ENCODE measurements at regions not wholly inside any gene's neighbourhood (a gene's known extent, or its start where the extent isn't known, plus 50 kb on each side); places are given as distances from the start of the nearest gene placed in this dataset.

- CTCF ChIA-PET = no interaction called here
- peaks cover 15 to 27% (median 17%) of the 10 kb centered on the region in 11 donors for H3K9me3 Mint-ChIP-seq
- peaks cover 7 to 14% (median 13%) of the 10 kb centered on the region in 7 donors for H3K4me1 Mint-ChIP-seq
- peaks cover 0 to 6% (median 2%) of the 10 kb centered on the region in 3 experiments for H3K9me3 ChIP-seq (ENCODE audit: control insufficient read depth in 2 of 3, low read length in 3 of 3)
- peaks cover 3 to 16% (median 12%) of the 10 kb centered on the region in 5 donors for H3K36me3 Mint-ChIP-seq
- no peak for DNase-seq
- no peaks in the 10 kb centered on the region for H3K27me3 ChIP-seq (ENCODE audit: control insufficient read depth in 2 of 2, insufficient read depth in 2 of 2, low read length in 2 of 2)
- H3K27ac Mint-ChIP-seq = no peak overlapping the region
- POLR2A ChIA-PET = no interaction called here
- H3K4me3 Mint-ChIP-seq = no peak overlapping the region
- no peaks in the 10 kb centered on the region for H3K4me1 ChIP-seq (ENCODE audit: control insufficient read depth in 2 of 2, insufficient read depth in 2 of 2, low read length in 2 of 2)
- peaks cover 0 to 24% (median 0%) of the 10 kb centered on the region in 5 donors for H3K27me3 Mint-ChIP-seq
- no peak for ATAC-seq
- H3K4me3 ChIP-seq (ENCODE audit: low read length) = no peak overlapping the region
- intact Hi-C loops (cut with micrococcal nuclease) = no loop called here
- no peaks in the 10 kb centered on the region for H3K36me3 ChIP-seq (ENCODE audit: control insufficient read depth in 2 of 3, insufficient read depth in 3 of 3, low read length in 3 of 3)
- H3K27ac ChIP-seq (ENCODE audit: low read depth, low read length) = no peak overlapping the region
These were observed 129.4 kb upstream of the TLE3 start for GRCh38 chr15:70227147-70227546.

- no peak for DNase-seq
- Mint-ChIP-seq H3K4me3 (no peak overlapping the region), H3K36me3 (peaks cover 3 to 11% (median 6%) of the 10 kb centered on the region in 5 donors), H3K9me3 (peaks cover 9 to 20% (median 14%) of the 10 kb centered on the region in 11 donors), H3K4me1 (peaks cover 7 to 14% (median 13%) of the 10 kb centered on the region in 7 donors), H3K27ac (no peak overlapping the region), H3K27me3 (peaks cover 0 to 20% (median 0%) of the 10 kb centered on the region in 5 donors)
- POLR2A ChIA-PET = no interaction called here
- no peak overlapping the region for H3K4me3 ChIP-seq (ENCODE audit: low read length)
- intact Hi-C loops (cut with micrococcal nuclease) = no loop called here
- H3K4me1 ChIP-seq (ENCODE audit: control insufficient read depth in 2 of 2, insufficient read depth in 2 of 2, low read length in 2 of 2) = no peaks in the 10 kb centered on the region
- no peaks in the 10 kb centered on the region for H3K27me3 ChIP-seq (ENCODE audit: control insufficient read depth in 2 of 2, insufficient read depth in 2 of 2, low read length in 2 of 2)
- CTCF ChIA-PET = no interaction called here
- H3K36me3 ChIP-seq (ENCODE audit: control insufficient read depth in 2 of 3, insufficient read depth in 3 of 3, low read length in 3 of 3) = no peaks in the 10 kb centered on the region
- no peak for ATAC-seq
- no peak overlapping the region for H3K27ac ChIP-seq (ENCODE audit: low read depth, low read length)
- H3K9me3 ChIP-seq (ENCODE audit: control insufficient read depth in 2 of 3, low read length in 3 of 3) = peaks cover 0 to 2% (median under 1%) of the 10 kb centered on the region in 3 experiments
These were observed 128.7 kb upstream of the TLE3 start for GRCh38 chr15:70226337-70226980.

- no peak overlapping the region for H3K4me3 Mint-ChIP-seq
- intact Hi-C loops (cut with micrococcal nuclease) = no loop called here
- no peaks in the 10 kb centered on the region for H3K36me3 ChIP-seq (ENCODE audit: control insufficient read depth in 2 of 3, insufficient read depth in 3 of 3, low read length in 3 of 3)
- CTCF ChIA-PET = no interaction called here
- H3K36me3 Mint-ChIP-seq = peaks cover 3 to 10% (median 5%) of the 10 kb centered on the region in 5 donors
- H3K4me3 ChIP-seq (ENCODE audit: low read length) = no peak overlapping the region
- no peak overlapping the region for H3K27ac ChIP-seq (ENCODE audit: low read depth, low read length)
- peaks cover 0 to 21% (median 0%) of the 10 kb centered on the region in 5 donors for H3K27me3 Mint-ChIP-seq
- ATAC-seq = no peak
- POLR2A ChIA-PET = no interaction called here
- peaks cover 6 to 16% (median 10%) of the 10 kb centered on the region in 11 donors for H3K9me3 Mint-ChIP-seq
- H3K4me1 Mint-ChIP-seq = peaks cover 7 to 14% (median 13%) of the 10 kb centered on the region in 7 donors
- no peaks in the 10 kb centered on the region for H3K4me1 ChIP-seq (ENCODE audit: control insufficient read depth in 2 of 2, insufficient read depth in 2 of 2, low read length in 2 of 2)
- no peak for DNase-seq
- no peaks in the 10 kb centered on the region for H3K27me3 ChIP-seq (ENCODE audit: control insufficient read depth in 2 of 2, insufficient read depth in 2 of 2, low read length in 2 of 2)
- H3K27ac Mint-ChIP-seq = no peak overlapping the region
- H3K9me3 ChIP-seq (ENCODE audit: control insufficient read depth in 2 of 3, low read length in 3 of 3) = no peaks in the 10 kb centered on the region
These were observed 127.7 kb upstream of the TLE3 start for GRCh38 chr15:70225416-70225815.

GRCh38 chr15:70222606-70223005, 124.9 kb upstream of the TLE3 start:
- H3K27ac Mint-ChIP-seq = no peak overlapping the region
- no peaks in the 10 kb centered on the region for H3K4me1 ChIP-seq (ENCODE audit: control insufficient read depth in 2 of 2, insufficient read depth in 2 of 2, low read length in 2 of 2)
- ATAC-seq = no peak
- ChIA-PET POLR2A (no interaction called here), CTCF (no interaction called here)
- H3K27ac ChIP-seq (ENCODE audit: low read depth, low read length) = no peak overlapping the region
- H3K36me3 ChIP-seq (ENCODE audit: control insufficient read depth in 2 of 3, insufficient read depth in 3 of 3, low read length in 3 of 3) = no peaks in the 10 kb centered on the region
- intact Hi-C loops (cut with micrococcal nuclease) = no loop called here
- no peaks in the 10 kb centered on the region for H3K27me3 ChIP-seq (ENCODE audit: control insufficient read depth in 2 of 2, insufficient read depth in 2 of 2, low read length in 2 of 2)
- no peaks in the 10 kb centered on the region for H3K36me3 Mint-ChIP-seq
- DNase-seq = no peak
- peaks cover 7 to 14% (median 13%) of the 10 kb centered on the region in 7 donors for H3K4me1 Mint-ChIP-seq
- no peaks in the 10 kb centered on the region for H3K9me3 ChIP-seq (ENCODE audit: control insufficient read depth in 2 of 3, low read length in 3 of 3)
- H3K4me3 ChIP-seq (ENCODE audit: low read length) = no peak overlapping the region
- peak overlapping the region in 2 of 10 donors; percentile 57 to 60 for H3K4me3 Mint-ChIP-seq
- peaks cover 0 to 27% (median 0%) of the 10 kb centered on the region in 5 donors for H3K27me3 Mint-ChIP-seq
- H3K9me3 Mint-ChIP-seq = no peaks in the 10 kb centered on the region

- peaks cover 7 to 14% (median 13%) of the 10 kb centered on the region in 7 donors for H3K4me1 Mint-ChIP-seq
- no peaks in the 10 kb centered on the region for H3K27me3 ChIP-seq (ENCODE audit: control insufficient read depth in 2 of 2, insufficient read depth in 2 of 2, low read length in 2 of 2)
- no peaks in the 10 kb centered on the region for H3K9me3 Mint-ChIP-seq
- no peaks in the 10 kb centered on the region for H3K36me3 ChIP-seq (ENCODE audit: control insufficient read depth in 2 of 3, insufficient read depth in 3 of 3, low read length in 3 of 3)
- H3K9me3 ChIP-seq (ENCODE audit: control insufficient read depth in 2 of 3, low read length in 3 of 3) = no peaks in the 10 kb centered on the region
- H3K27ac Mint-ChIP-seq = no peak overlapping the region
- DNase-seq (no peak), ATAC-seq (no peak)
- intact Hi-C loops (cut with micrococcal nuclease) = no loop called here
- ChIA-PET POLR2A (no interaction called here), CTCF (interaction anchor here (0.6 to 0.8 kb wide), 2 partner anchors 358 to 363 kb away, joined by 3 read pairs; no protein-coding TSS in a partner anchor)
- no peak overlapping the region for H3K4me3 ChIP-seq (ENCODE audit: low read length)
- no peaks in the 10 kb centered on the region for H3K4me1 ChIP-seq (ENCODE audit: control insufficient read depth in 2 of 2, insufficient read depth in 2 of 2, low read length in 2 of 2)
- no peaks in the 10 kb centered on the region for H3K36me3 Mint-ChIP-seq
- peaks cover 0 to 28% (median 0%) of the 10 kb centered on the region in 5 donors for H3K27me3 Mint-ChIP-seq
- no peak overlapping the region for H3K27ac ChIP-seq (ENCODE audit: low read depth, low read length)
- no peak overlapping the region for H3K4me3 Mint-ChIP-seq
These were observed 122.9 kb upstream of the TLE3 start for GRCh38 chr15:70220490-70221096.

GRCh38 chr15:70219966-70220365, 122.2 kb upstream of the TLE3 start:
- ATAC-seq (no peak), DNase-seq (no peak)
- Mint-ChIP-seq H3K4me1 (peaks cover 7 to 14% (median 13%) of the 10 kb centered on the region in 7 donors), H3K9me3 (no peaks in the 10 kb centered on the region), H3K27me3 (peaks cover 0 to 23% (median 0%) of the 10 kb centered on the region in 5 donors), H3K36me3 (no peaks in the 10 kb centered on the region), H3K4me3 (no peak overlapping the region), H3K27ac (no peak overlapping the region)
- Histone ChIP-seq H3K36me3 (ENCODE audit: control insufficient read depth in 2 of 3, insufficient read depth in 3 of 3, low read length in 3 of 3) (no peaks in the 10 kb centered on the region), H3K27me3 (ENCODE audit: control insufficient read depth in 2 of 2, insufficient read depth in 2 of 2, low read length in 2 of 2) (no peaks in the 10 kb centered on the region), H3K4me1 (ENCODE audit: control insufficient read depth in 2 of 2, insufficient read depth in 2 of 2, low read length in 2 of 2) (no peaks in the 10 kb centered on the region), H3K9me3 (ENCODE audit: control insufficient read depth in 2 of 3, low read length in 3 of 3) (no peaks in the 10 kb centered on the region), H3K27ac (ENCODE audit: low read depth, low read length) (no peak overlapping the region), H3K4me3 (ENCODE audit: low read length) (no peak overlapping the region)
- intact Hi-C loops (cut with micrococcal nuclease) = no loop called here
- POLR2A ChIA-PET = no interaction called here
- CTCF ChIA-PET = no interaction called here
